ENCODE measurements at regions not wholly inside any gene's neighbourhood (a gene's known extent, or its start where the extent isn't known, plus 50 kb on each side); places are given as distances from the start of the nearest gene placed in this dataset.

- peaks cover 10% of the 10 kb centered on the region for H3K9me3 Mint-ChIP-seq
- H3K27ac Mint-ChIP-seq = no peak overlapping the region
Observed at GRCh38 chr18:29028560-29028959, 851.6 kb upstream of the CDH2 start.

DNA sequence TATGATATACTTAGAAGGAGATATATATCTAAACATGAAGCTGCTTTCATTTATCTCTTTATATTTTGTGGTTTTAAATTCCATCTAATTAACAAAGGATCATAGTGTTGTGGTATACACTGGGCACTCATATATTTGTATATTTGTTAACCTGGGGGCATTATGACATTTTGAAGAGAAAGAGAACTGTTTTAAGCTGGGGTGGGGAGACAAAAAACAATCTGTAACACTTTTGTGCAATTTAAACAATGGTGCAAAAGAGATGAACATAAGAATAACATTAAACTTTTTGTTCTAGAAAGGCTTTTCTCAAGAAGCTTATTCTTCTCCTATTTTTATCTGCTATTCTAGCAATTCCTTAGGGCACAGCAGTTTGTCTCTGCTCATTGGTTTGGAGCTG is 842.0 kb upstream of the CDH2 start:
- H3K9me3 Mint-ChIP-seq = no peaks in the 10 kb centered on the region
- H3K36me3 Mint-ChIP-seq (ENCODE audit: low read depth) = no peaks in the 10 kb centered on the region
- H3K4me3 Mint-ChIP-seq = no peak overlapping the region
- no peaks in the 10 kb centered on the region for H3K4me1 Mint-ChIP-seq (ENCODE audit: low read depth)
- H3K27ac Mint-ChIP-seq = no peak overlapping the region
- no peaks in the 10 kb centered on the region for H3K27me3 Mint-ChIP-seq

More at GRCh38 chr18:29028560-29028959, 851.6 kb upstream of the CDH2 start:
- no peak overlapping the region for H3K4me3 Mint-ChIP-seq
- H3K4me1 Mint-ChIP-seq (ENCODE audit: low read depth) = no peaks in the 10 kb centered on the region
- H3K36me3 Mint-ChIP-seq (ENCODE audit: low read depth) = no peaks in the 10 kb centered on the region
- no peaks in the 10 kb centered on the region for H3K27me3 Mint-ChIP-seq

GRCh38 chr18:29012883-29013465 is 836.0 kb upstream of the CDH2 start:
- Mint-ChIP-seq H3K27me3 (no peaks in the 10 kb centered on the region), H3K36me3 (ENCODE audit: low read depth) (no peaks in the 10 kb centered on the region), H3K9me3 (peaks cover under 1% of the 10 kb centered on the region), H3K27ac (no peak overlapping the region), H3K4me1 (ENCODE audit: low read depth) (no peaks in the 10 kb centered on the region), H3K4me3 (no peak overlapping the region)

DNA sequence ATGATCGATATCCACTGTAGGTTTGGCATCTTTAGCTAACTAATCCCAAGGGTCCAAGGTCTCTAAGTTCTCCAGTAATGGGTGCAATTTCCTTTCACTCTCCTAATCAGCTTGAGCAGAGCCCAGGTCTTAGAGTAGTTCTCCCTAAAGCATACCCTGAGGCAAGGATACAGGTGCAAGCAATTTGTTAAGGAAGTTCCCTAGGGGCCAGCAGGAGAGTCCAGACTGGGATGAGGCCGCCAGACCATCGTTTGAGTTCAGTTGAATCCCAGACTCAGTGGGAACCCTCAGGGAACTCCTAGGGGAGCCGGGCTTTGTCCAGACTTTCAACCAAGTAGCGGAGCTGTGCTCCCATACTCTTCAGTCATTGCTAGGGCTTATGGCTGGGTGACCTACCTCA is 835.4 kb upstream of the CDH2 start:
- H3K36me3 Mint-ChIP-seq (ENCODE audit: low read depth) = no peaks in the 10 kb centered on the region
- no peak overlapping the region for H3K27ac Mint-ChIP-seq
- H3K4me1 Mint-ChIP-seq (ENCODE audit: low read depth) = no peaks in the 10 kb centered on the region
- no peak overlapping the region for H3K4me3 Mint-ChIP-seq
- H3K27me3 Mint-ChIP-seq = no peaks in the 10 kb centered on the region
- H3K9me3 Mint-ChIP-seq = peaks cover 6% of the 10 kb centered on the region

DNA sequence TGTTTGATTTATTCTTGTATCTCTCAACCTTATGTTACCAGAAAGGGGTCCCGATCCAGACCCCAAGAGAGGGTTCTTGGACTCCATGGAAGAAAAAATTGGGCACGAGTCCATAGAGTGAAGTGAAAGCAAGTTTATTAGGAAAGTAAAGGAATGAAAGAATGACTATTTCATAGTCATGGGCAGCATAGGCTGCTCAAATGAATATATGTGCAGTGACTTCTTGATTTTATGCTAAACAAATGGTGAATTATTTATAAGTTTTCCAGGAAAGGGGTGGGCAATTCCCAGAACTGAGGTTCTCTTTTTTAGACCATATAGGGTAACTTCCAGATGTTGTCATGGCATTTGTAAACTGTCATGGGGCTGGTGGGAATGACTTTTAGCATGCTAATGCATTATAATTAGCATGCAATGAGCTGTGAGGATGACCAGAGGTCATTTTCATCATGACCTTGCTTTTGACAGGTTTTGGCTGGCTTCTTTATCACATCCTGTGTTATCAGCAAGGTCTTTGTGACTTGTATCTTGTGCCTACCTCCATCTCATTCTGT is 832.4 kb upstream of the CDH2 start:
- Mint-ChIP-seq H3K4me1 (ENCODE audit: low read depth) (no peaks in the 10 kb centered on the region), H3K27me3 (no peaks in the 10 kb centered on the region), H3K27ac (no peak overlapping the region), H3K36me3 (ENCODE audit: low read depth) (no peaks in the 10 kb centered on the region), H3K4me3 (no peak overlapping the region), H3K9me3 (peaks cover 11% of the 10 kb centered on the region)

DNA sequence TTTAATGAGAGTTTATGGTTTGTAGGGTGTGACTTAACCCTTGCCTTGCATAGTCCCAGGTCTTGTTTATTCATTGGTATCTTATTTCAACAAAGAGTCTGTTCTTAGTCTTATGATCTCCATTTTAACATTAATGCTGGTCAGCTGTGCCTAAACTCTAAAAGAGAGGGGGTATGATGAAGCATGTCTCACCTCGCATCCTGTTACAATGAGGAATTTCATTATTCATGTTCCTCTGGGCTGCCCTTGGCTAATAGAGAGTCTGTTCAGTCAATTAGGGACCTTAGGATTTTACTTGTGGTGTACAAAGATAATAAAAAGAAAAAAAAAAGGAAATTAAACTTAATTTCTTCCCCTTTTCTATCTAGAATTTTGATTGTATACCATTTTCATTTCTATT is 831.9 kb upstream of the CDH2 start:
- H3K27ac Mint-ChIP-seq = no peak overlapping the region
- H3K4me1 Mint-ChIP-seq (ENCODE audit: low read depth) = no peaks in the 10 kb centered on the region
- peaks cover 12% of the 10 kb centered on the region for H3K9me3 Mint-ChIP-seq
- no peak overlapping the region for H3K4me3 Mint-ChIP-seq
- no peaks in the 10 kb centered on the region for H3K27me3 Mint-ChIP-seq
- H3K36me3 Mint-ChIP-seq (ENCODE audit: low read depth) = no peaks in the 10 kb centered on the region

- Mint-ChIP-seq H3K27me3 (no peaks in the 10 kb centered on the region), H3K4me1 (ENCODE audit: low read depth) (no peaks in the 10 kb centered on the region)
Observed at GRCh38 chr18:29007986-29008654, 831.2 kb upstream of the CDH2 start.

DNA sequence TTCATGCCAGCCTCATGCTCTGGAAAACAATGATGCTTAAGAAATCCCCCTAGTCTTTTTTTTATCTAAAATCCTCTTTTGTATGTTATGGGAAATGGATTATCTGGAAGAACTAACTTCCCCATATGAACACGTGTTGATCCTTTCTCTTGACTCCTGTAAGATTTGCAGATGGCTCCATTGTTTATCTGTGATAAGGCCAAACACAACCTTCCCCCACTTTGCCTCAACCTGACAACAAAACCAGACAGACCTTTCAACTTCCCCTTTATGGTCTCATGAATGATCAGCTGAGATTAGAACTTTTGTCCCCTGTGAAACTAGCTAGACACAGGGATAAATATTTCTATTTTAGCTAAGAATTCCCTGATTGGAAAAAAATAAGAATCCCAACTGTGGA is 828.0 kb upstream of the CDH2 start:
- Mint-ChIP-seq H3K4me1 (ENCODE audit: low read depth) (no peaks in the 10 kb centered on the region), H3K4me3 (no peak overlapping the region), H3K36me3 (ENCODE audit: low read depth) (no peaks in the 10 kb centered on the region), H3K27ac (no peak overlapping the region), H3K27me3 (no peaks in the 10 kb centered on the region), H3K9me3 (peaks cover 14% of the 10 kb centered on the region)

More at GRCh38 chr18:29007986-29008654, 831.2 kb upstream of the CDH2 start:
- H3K4me3 Mint-ChIP-seq = no peak overlapping the region
- peaks cover 12% of the 10 kb centered on the region for H3K9me3 Mint-ChIP-seq
- H3K27ac Mint-ChIP-seq = no peak overlapping the region
- no peaks in the 10 kb centered on the region for H3K36me3 Mint-ChIP-seq (ENCODE audit: low read depth)

- Mint-ChIP-seq H3K9me3 (peaks cover 15% of the 10 kb centered on the region), H3K27ac (no peak overlapping the region), H3K4me3 (no peak overlapping the region), H3K27me3 (no peaks in the 10 kb centered on the region), H3K36me3 (ENCODE audit: low read depth) (no peaks in the 10 kb centered on the region), H3K4me1 (ENCODE audit: low read depth) (no peaks in the 10 kb centered on the region)
Observed at GRCh38 chr18:29003194-29003593, 826.3 kb upstream of the CDH2 start.

GRCh38 chr18:29002747-29003146 is 825.8 kb upstream of the CDH2 start:
- H3K9me3 Mint-ChIP-seq = peaks cover 13% of the 10 kb centered on the region
- H3K27me3 Mint-ChIP-seq = no peaks in the 10 kb centered on the region
- H3K36me3 Mint-ChIP-seq (ENCODE audit: low read depth) = no peaks in the 10 kb centered on the region
- H3K4me3 Mint-ChIP-seq = no peak overlapping the region
- no peaks in the 10 kb centered on the region for H3K4me1 Mint-ChIP-seq (ENCODE audit: low read depth)
- H3K27ac Mint-ChIP-seq = no peak overlapping the region

GRCh38 chr18:28999726-29000125 is 822.8 kb upstream of the CDH2 start:
- Mint-ChIP-seq H3K9me3 (peaks cover 14% of the 10 kb centered on the region), H3K27ac (no peak overlapping the region), H3K36me3 (ENCODE audit: low read depth) (no peaks in the 10 kb centered on the region), H3K4me3 (no peak overlapping the region), H3K4me1 (ENCODE audit: low read depth) (no peaks in the 10 kb centered on the region), H3K27me3 (no peaks in the 10 kb centered on the region)

GRCh38 chr18:28995319-28995718 is 818.4 kb upstream of the CDH2 start:
- peaks cover 20% of the 10 kb centered on the region for H3K9me3 Mint-ChIP-seq
- no peaks in the 10 kb centered on the region for H3K4me1 Mint-ChIP-seq (ENCODE audit: low read depth)
- no peak overlapping the region for H3K27ac Mint-ChIP-seq
- no peaks in the 10 kb centered on the region for H3K36me3 Mint-ChIP-seq (ENCODE audit: low read depth)
- H3K27me3 Mint-ChIP-seq = no peaks in the 10 kb centered on the region
- no peak overlapping the region for H3K4me3 Mint-ChIP-seq

DNA sequence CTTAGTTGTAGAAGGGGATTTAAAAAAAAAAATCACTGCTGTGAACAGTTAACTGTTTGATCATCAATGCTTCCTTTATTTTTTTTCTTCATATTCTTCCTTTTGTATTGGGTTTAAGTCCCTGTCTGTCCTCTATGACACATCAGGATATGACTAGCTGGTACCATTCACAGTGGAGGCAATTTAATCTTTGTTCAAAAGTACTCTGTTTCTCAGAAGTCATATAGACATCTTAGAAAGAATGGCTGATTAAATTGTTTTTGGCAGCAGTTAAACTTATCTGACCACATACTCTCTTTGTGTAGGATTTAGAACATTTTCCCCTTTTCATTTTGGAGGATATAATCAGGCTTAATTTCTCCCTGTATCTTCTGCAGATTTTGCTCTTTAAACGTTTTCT is 807.8 kb upstream of the CDH2 start:
- Mint-ChIP-seq H3K9me3 (peaks cover 6% of the 10 kb centered on the region), H3K27ac (no peak overlapping the region), H3K36me3 (ENCODE audit: low read depth) (no peaks in the 10 kb centered on the region), H3K4me3 (no peak overlapping the region), H3K27me3 (no peaks in the 10 kb centered on the region), H3K4me1 (ENCODE audit: low read depth) (no peaks in the 10 kb centered on the region)

GRCh38 chr18:28974504-28974903 is 797.6 kb upstream of the CDH2 start:
- Mint-ChIP-seq H3K4me3 (no peak overlapping the region), H3K9me3 (peaks cover 12% of the 10 kb centered on the region), H3K27ac (no peak overlapping the region), H3K27me3 (no peaks in the 10 kb centered on the region), H3K36me3 (ENCODE audit: low read depth) (no peaks in the 10 kb centered on the region), H3K4me1 (ENCODE audit: low read depth) (no peaks in the 10 kb centered on the region)

- no peak overlapping the region for H3K27ac Mint-ChIP-seq
- no peak overlapping the region for H3K4me3 Mint-ChIP-seq
- no peaks in the 10 kb centered on the region for H3K27me3 Mint-ChIP-seq
- peaks cover 14% of the 10 kb centered on the region for H3K9me3 Mint-ChIP-seq
- H3K4me1 Mint-ChIP-seq (ENCODE audit: low read depth) = no peaks in the 10 kb centered on the region
- no peaks in the 10 kb centered on the region for H3K36me3 Mint-ChIP-seq (ENCODE audit: low read depth)
Observed at GRCh38 chr18:28973324-28973723, 796.4 kb upstream of the CDH2 start.
